GM21619 (cell line): ENCODE measurements at regions not wholly inside any gene's neighbourhood (a gene's known extent, or its start where the extent isn't known, plus 50 kb on each side); places are given as distances from the start of the nearest gene placed in this dataset.

Experiments
- ATAC-seq: cut with Tn5 transposase; IDR thresholded peaks from one replicate; pipeline ENCODE4 v1.9.1; 2021; ENCODE audit not compliant: unreplicated experiment

DNA sequence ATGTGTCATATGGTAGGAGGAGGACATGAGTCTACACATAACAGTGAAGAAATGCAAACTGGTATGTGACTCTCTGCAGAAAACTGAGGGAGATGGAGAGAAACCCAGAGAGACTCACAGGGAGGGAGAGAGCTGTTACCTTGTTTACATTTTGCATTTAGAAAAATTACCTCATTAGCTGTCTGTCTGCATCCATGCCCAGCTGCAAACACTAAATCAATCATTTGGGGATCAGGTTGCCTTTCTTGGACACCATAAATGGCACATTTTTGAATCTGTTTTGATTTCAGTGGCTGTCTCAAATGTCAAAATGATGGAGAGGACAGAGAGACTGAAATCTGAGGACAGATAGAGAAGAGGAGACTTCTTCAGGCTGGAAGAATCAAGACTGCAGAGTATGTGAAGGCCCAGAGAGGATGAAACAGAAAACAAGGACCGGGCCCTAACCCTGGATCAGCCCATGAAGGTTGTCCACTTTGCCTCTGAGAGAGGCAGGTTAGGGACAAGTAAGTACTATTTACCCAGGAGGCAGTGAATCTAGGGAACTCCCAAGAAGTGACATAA lies 92.2 kb downstream of the UNC5CL start:
- ATAC-seq, result no peak

DNA sequence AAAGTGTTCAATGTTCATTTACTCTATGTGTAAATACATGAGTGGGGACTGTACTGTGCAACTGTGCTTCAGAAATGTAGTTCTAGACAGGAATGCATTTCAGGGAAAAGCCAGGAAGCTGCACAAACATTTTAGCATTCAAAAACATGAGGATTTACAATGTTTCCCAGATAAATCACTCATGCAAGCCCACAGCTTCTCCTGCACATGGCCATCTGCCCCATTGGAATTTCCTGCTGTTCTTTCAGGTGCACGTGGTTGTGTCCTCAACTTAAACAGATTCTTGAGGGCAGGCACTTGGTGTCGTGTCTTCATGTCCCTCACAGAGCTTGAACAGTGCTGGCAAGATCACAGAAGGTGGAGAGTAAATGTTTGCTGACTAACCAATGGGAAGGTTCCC lies 101.5 kb downstream of the UNC5CL start:
- no peak for ATAC-seq

DNA sequence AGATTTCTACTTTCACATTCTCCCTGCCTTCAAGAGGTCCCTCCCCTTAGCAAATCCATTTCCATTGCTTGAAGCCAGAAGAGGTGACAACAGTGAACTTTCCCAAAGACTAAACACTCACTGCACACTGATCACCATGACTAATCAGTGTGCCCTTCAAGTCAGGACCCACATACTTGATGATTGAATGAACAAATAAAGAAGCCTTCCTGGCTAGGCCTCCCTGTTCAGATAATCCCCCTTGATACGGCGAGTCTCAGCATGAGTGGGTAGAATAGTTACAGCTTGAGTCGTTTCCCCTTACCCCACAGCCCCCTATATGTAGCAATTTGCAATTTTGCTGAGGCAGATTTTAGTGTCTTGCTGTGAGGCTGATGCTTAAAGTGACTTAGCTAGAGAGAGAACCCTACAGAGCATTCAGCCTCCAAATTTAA lies 102.2 kb downstream of the UNC5CL start:
- ATAC-seq, result no peak

DNA sequence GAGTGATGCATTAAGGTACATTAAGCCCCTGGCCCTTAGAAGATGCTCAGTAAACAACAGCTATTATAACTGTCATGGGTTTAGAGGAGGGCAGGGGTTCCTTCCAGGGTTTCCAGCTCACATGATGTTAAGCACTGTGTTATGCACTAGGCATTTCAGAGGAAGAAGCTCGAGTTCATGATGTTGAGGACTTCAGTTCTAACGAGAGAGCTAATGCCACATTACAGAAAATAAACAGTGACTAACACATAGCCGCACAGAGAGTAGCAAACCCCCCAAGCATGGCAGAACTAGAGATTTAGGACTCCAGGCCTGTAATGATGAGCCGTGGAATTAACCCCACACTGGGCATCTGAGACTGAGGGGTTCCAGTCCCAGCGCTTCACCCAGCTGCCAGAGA lies 105.2 kb downstream of the UNC5CL start:
- no peak for ATAC-seq

DNA sequence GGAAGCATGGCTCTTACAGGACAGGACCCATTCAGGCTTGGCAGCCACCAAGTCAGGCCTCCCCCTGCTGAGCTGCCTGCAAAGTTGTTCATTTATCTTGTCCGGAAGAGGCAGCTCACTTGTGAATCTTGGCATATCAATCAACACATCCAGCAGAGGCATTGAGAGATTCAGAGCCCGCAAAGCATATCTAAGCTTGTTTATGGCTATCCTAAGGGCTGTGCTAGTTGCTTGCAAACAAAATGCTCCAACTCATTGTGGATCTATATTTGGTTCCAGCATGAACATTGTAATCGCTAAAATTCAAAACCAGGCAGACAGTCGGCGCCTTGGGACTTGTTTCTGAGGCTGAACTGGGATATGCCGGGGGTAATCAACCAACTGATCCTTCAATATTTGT lies 106.1 kb downstream of the UNC5CL start:
- ATAC-seq, result no peak

DNA sequence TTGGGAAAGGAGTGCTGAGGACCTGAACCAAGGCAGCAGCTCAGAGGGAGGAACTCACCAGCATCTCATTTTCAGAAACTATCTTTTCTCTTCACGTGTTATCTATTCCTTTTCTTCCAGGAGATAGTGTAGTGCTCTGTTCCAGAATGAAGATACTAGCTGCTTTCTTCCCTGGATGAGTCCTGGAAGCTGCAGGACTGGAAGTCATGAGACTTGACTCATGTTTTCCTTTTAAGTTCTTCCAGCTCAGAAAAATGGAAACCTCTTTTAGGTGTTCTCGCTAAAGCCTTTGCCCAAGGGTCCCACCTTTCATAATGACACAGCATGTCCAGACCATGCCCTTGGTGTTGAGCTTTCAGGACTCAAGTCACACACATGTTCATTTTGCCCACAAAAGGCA lies 106.7 kb downstream of the UNC5CL start:
- ATAC-seq, result no peak

DNA sequence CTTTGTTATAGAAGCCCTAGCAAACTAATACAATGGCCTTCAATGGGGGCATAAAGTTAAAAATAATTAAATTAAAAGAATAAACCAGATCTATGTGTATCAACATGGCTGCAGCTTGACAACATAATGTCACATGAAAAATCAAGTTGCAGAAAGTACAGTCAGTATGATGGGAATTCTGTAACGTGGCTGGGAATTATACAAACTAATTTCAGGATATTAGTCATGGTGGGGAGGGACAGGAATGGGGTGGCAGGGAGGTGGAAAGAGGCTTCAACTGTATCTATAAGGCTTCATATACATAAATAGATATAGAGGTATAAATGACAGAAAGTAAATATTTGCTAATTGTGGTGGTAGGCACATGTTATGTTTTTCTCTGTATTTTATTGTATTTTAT lies 107.1 kb downstream of the UNC5CL start:
- ATAC-seq, result no peak

DNA sequence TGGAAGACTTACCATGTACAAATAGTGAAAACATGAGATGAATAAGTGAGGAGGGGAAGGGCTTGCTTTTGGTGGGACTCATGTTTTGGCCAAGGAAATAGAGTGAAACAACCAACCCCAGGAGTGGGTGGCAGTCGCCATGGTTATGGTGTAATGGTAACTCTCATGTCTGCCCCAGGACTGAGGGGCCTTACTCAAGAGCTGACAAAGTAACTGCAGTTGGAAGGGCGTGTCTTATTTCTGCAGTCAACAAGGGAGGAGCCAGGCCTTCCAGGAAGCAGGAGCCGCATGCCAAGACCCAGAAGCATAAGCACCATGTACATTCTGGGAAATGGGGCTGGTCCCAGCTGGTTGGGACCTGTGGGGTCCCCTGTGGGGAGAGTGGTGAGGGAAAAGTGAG lies 108.5 kb downstream of the UNC5CL start:
- no peak for ATAC-seq

DNA sequence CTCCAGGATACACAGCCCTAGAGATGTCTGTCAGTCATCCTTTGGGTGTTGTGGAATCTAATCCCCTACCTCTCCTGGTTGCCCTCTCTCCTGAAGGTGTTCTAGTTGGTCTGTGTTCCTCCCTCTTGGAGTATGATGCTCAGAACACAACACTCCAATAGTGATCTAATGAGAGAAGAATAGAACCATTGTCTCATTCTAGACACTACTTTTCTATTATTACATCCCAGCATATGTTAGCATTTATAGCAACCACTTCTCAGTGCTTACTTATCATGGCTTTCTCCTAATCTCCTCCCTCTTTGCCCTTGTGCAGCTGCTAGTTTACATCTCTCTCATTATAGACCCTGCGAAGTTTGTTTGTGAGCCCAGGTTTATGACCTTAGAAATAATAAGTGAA lies 109.0 kb downstream of the UNC5CL start:
- no peak for ATAC-seq

DNA sequence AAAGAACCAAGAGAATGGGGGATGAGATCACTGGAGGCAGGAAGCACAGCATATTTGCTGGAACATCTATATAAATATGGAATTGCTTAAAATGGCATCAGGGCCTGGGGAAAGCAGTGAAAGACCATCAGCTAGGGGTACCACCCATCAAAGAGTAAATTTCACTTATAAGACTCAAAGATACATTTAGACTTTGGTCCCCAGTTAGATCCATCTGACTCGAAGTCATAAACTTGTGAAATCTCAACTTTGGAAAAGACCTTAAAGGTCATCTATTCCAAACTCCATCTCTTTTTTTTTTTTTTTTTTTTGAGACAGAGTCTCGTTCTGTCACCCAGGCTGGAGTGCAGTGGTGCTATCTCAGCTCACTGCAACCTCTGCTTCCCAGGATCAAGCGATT lies 109.8 kb downstream of the UNC5CL start:
- ATAC-seq, result no peak

DNA sequence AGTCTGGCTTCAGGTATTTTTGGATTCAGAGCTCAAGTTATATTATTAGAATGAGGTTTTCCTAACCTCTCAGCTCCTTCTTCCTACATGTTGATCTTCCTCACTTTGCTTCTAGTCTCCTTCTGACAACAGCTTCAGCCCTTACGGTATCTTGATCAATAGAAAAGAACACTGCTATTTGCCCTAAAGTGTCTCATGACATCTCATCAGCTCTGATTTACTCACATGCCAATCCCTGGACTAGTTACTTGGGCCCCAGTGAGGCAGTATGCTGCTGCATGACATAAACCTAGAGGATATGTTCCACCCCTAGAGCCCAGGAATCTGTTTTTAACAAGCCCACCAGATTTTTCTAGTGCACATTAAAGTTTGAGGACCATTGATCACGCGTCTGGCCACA lies 110.3 kb downstream of the UNC5CL start:
- no peak for ATAC-seq

DNA sequence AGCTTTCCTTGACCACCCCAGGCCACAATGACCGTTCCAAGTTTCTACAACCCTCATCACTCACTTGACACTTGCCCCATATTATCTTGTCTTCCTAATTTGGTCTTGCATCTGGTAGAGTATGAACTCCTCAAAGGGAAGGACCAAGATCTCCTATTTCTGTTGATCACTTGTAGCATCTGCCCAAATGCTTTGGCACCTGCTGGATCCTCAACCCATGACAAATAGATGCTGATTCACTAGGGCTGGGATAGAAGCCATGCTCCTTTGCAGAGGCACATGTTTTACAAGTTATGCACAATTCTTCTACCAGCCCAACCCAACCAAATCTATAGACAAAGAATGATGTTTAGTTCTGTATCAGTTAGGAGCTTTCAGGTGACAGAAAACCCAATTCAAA lies 110.7 kb downstream of the UNC5CL start:
- ATAC-seq, result no peak

DNA sequence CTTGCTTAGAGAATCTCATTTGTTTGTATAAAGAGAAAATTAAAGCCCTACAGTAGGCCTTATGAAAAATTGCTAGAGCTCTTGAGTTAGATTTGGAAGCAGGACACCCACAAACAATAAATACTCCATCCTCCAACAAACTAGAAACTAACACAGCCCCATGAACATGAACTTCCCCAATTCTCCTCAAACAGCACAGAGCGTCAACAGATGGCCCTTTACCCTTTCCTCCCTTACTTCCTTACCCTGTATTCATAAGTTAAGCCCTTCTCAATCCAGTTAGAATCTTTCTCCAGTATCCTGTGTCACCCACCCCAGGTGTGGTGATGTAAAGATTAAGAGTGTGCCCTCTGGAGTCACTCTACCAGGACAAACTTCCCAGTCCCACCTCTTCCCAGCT lies 113.7 kb downstream of the UNC5CL start:
- no peak for ATAC-seq

DNA sequence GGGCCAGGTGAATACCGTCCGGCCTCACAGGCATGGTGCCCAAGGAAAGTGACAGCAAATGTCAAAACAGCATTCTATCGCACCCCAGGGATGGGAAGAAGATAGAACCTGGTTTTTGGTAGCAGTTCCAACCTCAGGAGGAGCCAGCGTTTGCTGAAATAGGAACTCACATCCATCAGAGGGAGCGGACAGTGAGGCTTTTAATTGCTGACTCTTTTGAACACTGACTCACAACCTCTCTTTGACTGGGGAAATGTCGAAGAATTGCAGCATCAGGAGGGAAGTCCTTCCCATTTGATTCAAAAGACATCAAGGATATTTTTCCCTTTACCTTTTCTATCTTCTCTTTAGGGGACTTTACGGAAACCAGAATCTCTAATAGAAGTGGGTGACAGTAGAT lies 114.2 kb downstream of the UNC5CL start:
- ATAC-seq, result no peak

DNA sequence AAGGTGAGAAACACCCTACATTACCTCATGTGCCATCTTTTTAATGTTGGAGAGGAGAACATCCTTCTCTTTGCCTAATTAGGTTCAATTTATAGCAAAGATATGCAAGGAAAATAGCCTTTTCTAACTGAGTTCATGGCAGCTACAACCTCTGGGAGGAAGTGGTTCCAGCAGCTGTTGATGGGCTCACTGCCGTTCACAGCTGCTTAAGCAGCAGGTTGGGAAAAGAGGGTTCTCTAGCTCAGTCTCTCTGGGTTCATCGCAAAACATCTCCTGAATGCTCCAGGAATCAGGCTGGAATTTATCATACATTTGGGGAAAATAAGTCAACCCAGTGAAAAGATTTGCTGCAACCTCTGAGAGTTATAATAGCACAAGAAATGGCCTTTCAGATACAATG lies 115.1 kb downstream of the UNC5CL start:
- ATAC-seq, result no peak

DNA sequence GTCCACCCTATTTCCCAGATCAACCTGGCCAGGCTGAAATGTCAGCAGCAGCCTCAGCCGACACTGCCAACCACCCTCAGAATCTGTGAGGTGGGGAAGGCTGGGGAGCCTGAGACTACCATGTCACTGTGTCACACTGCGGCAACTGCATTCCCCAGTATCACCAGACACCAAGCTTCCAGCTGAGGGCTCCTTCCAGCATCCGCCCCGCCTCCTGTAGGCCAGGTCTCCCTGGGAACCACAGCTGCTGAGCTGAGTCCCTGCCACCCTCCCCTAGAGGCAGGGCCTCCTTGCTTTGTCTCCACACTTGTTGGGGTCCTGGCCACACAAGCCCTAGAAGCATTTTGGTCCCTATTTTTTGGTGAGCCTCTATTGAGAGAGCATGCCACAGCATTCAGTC lies 115.7 kb downstream of the UNC5CL start:
- ATAC-seq, result no peak

DNA sequence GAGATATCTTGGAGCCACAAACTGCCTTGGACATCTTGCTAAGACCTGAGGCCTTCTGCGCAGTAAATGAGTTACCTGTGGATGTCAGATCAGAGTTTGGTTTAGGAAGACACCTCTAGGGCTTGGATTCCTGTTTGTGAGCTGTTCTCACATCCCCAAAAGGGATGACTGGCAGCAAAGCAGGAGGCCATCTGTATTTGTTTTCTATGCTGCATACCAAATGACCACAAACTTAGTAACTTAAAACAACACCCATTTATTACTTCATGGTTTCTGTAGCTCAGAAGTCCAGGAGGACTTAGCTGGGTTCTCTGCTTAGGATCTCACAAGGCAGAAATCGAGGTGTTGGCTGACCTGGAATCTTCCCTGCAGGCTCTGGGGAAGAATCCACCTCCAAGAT lies 116.7 kb downstream of the UNC5CL start:
- no peak for ATAC-seq

DNA sequence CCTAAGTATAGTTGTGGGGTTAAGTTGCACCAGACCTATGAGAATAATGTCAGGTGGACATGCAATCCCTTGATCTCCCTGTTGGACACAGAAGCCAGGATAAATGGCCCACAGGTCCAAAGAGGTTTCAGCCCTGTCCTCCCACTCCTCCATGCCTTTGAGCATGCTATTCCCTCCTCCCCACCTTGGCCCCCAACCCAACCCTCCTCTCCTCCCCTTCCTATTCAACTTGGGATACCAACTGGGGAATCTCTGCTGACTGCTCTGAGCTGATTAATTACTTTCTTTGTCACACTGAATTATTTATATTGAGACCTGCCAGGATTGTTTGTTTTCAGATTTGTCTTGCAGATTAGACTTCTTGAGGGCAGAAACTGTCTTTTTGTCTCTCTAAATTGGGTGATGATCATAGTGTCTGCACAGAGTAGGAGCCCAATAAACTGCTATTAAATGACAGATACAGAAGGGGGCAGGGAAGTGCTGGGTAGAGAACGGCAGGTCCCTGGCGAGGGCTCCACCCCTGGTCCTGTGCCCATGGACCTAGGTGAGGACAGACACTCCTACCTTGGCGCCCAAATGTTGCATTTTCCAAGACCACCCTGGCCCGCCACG lies 120.9 kb downstream of the UNC5CL start:
- no peak for ATAC-seq

DNA sequence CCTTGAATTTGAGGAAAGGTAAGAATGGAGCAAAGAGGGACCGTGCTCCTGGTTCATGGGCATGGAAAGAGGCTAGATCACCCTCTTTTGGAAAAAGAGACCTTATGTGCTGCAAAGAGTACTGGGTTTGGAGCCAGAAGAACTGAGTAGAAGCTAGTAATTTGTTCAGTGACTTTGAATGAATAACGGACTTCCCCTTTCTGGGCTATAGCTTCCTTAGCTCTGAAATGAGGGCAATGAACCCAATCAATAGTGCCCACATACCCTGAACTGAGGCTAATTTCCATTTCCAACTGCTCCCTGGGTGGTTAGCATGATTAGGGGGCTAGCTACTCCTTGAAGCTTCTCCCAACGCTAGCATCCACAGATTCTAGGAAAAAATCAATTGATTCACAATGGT lies 121.4 kb downstream of the UNC5CL start:
- no peak for ATAC-seq

DNA sequence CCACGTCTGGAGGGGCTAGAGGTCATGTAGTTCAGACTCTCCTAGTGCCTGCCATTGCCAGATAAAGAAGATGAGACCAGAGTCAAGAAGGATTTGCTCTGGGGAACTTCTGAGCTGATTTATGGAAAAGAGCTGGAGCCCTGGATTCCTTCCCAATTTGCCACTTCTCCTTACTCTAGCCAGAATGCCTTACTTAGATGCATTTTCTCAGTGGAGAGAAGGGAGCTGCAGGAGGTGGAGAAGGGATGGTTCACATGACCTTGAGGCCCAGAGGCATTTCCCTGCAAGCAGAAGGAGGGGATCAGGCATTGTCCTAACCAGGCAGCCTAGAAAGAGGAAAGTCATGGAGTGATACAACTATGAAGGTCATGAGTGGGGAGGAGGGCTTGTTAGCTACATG lies 122.2 kb downstream of the UNC5CL start:
- no peak for ATAC-seq

DNA sequence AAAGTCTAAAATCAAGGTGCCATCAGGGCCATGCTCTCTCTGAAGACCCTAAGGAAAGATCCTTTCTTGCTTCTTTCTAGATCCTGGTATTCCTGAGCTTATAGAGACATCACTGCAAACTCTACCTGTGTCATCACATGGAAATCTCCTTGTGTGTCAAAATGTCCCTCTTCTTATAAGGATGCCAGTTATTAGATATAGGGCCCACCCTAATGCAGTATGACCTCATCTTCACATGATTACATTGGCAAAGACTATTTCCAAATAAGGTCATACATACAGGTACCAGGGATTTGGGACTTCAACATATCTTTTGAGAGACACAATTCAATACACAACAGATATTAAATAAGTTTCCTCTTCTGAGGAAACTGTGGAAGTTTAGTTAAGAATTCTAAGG lies 123.9 kb downstream of the UNC5CL start:
- ATAC-seq, result no peak

DNA sequence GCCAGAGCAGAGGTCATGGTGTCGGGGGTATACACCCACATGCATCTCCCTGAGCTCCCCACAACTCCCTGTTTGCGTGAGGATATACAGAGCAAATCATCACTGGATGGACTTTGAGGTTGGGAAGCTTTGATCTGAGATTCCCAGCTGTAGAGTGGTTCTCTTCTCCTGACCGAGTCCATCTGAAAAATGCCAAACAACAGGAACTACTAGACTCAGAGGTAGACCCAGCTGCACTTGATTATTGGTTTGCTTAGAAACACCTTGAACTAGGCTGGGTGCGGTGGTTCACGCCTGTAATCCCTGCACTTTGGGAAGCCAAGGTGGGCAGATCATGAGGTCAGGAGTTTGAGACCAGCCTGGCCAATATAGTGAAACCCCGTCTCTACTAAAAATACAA lies 125.0 kb downstream of the UNC5CL start:
- ATAC-seq, result no peak

DNA sequence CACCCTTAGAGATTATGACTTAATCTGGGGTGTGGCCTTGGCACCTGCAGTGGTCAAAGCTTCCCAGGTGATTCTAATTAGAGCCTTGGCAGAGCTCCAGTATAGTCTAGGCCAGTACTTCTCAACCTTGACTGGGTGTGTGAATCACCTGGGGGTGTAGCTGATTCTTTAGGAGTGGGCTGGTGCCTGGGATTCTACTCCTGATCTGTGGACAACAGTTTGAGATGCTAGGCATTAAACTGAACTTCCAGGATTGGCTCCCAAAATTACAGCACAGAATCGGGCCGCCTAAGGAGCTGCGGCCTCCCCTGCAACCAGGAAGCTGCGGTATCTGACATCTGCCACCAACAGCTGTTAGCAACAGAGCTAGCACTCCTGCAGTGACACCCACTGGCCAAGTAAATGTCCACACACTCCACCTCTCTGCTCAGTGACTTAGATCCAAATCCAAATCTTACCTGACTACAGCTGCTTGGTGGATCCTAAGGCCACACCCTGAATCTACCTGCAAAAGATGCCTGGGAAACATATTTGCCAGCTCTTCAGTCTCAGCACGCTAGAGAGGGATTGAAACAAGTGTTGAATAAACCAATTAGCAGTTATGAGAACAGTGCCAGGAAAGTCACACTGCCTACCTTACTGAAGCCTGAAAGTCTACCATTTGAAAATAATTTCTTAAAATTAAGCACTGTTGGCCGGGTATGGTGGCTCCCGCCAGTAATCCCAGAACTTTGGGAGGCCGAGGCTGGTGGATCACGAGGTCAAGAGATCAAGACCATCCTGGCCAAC lies 126.7 kb downstream of the UNC5CL start:
- peak; percentile 96 for ATAC-seq
